ENCODE measurements at regions not wholly inside any gene's neighbourhood (a gene's known extent, or its start where the extent isn't known, plus 50 kb on each side); places are given as distances from the start of the nearest gene placed in this dataset.

GRCh38 chr3:106263546-106263945, 394.7 kb upstream of the CBLB start:
- no peak for TF ChIP-seq EP300 (IDR thresholded peaks at IDR 0.05; ENCODE audit: low read depth)
- no peak for TF ChIP-seq CTCF (IDR thresholded peaks at IDR 0.05)

Measured in transverse colon (tissue), 3 donors.